ENCODE measurements at regions not wholly inside any gene's neighbourhood (a gene's known extent, or its start where the extent isn't known, plus 50 kb on each side); places are given as distances from the start of the nearest gene placed in this dataset.

DNA sequence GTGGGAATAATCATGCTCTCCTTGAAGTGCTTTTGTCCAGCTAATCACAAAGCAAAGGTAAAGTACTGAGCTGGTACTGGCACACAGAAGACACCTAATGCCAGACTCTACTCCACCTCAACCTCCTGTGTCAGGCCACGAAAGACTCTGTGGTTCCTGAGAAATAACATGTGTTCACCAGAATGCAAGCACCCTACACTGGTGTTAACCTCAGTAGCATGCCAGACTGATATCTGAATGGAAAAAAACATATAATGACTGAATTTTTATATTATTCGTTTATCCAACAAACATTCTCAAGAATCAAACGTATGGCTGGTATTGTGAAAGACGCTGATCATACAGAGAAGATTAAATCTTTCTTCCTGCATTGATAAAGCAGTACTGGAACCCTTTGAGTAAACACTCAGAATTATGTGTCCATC is 97.1 kb upstream of the IFNE start:
- Histone ChIP-seq H3K4me3 (ENCODE audit: low read length) (peak overlapping the region; percentile 52), H3K9me3 (ENCODE audit: low read length) (no peaks in the 10 kb centered on the region), H3K4me1 (ENCODE audit: insufficient read depth, low read length) (peaks cover 42% of the 10 kb centered on the region), H3K36me3 (ENCODE audit: insufficient read depth, low read length) (no peaks in the 10 kb centered on the region), H3K27me3 (ENCODE audit: insufficient read depth, low read length, poor library complexity, severe bottlenecking) (no peaks in the 10 kb centered on the region), H3K27ac (ENCODE audit: low read depth, low read length) (no peak overlapping the region)
- CTCF ChIA-PET, result interaction anchor here (1.1 to 1.6 kb wide), 2 partner anchors 20 to 129 kb away, joined by 3 to 8 read pairs; no protein-coding TSS in a partner anchor
- H3K27me3 Mint-ChIP-seq, result peaks cover 0 to 3% of the 10 kb centered on the region in 2 donors
- H3K4me3 Mint-ChIP-seq, result peak overlapping the region; percentile 52 to 87 (median 81)
- peak; percentile 12 to 73 (median 25) for DNase-seq
- POLR2A ChIA-PET, result interaction anchor here (0.6 to 1.6 kb wide), 3 partner anchors 16 to 74 kb away, joined by 5 to 9 read pairs (median 6); no protein-coding TSS in a partner anchor
- peak overlapping the region in 7 of 8 donors; percentile 50 to 94 (median 88) for H3K27ac Mint-ChIP-seq
- peaks cover 47 to 68% (median 48%) of the 10 kb centered on the region in 3 donors for H3K4me1 Mint-ChIP-seq
- H3K9me3 Mint-ChIP-seq, result no peaks in the 10 kb centered on the region
- no peaks in the 10 kb centered on the region for H3K36me3 Mint-ChIP-seq

GRCh38 chr9:21579743-21580142 is 97.6 kb upstream of the IFNE start:
- POLR2A ChIA-PET, result interaction anchor here (1.4 to 1.6 kb wide), 2 partner anchors 21 to 75 kb away, joined by 6 to 9 read pairs; no protein-coding TSS in a partner anchor
- no peaks in the 10 kb centered on the region for H3K9me3 Mint-ChIP-seq
- Histone ChIP-seq H3K4me3 (ENCODE audit: low read length) (no peak overlapping the region), H3K27ac (ENCODE audit: low read depth, low read length) (no peak overlapping the region), H3K4me1 (ENCODE audit: insufficient read depth, low read length) (peaks cover 42% of the 10 kb centered on the region), H3K27me3 (ENCODE audit: insufficient read depth, low read length, poor library complexity, severe bottlenecking) (no peaks in the 10 kb centered on the region), H3K9me3 (ENCODE audit: low read length) (no peaks in the 10 kb centered on the region), H3K36me3 (ENCODE audit: insufficient read depth, low read length) (no peaks in the 10 kb centered on the region)
- no peaks in the 10 kb centered on the region for H3K36me3 Mint-ChIP-seq
- no peak overlapping the region for H3K27ac Mint-ChIP-seq
- DNase-seq, result no peak
- peak overlapping the region in 4 of 7 donors; percentile 79 to 87 (median 84) for H3K4me3 Mint-ChIP-seq
- peaks cover 0 to 2% of the 10 kb centered on the region in 2 donors for H3K27me3 Mint-ChIP-seq
- H3K4me1 Mint-ChIP-seq, result peaks cover 47 to 68% (median 48%) of the 10 kb centered on the region in 3 donors
- CTCF ChIA-PET, result interaction anchor here (1.6 kb wide), 1 partner anchor 21 kb away, joined by 8 read pairs; no protein-coding TSS in a partner anchor

GRCh38 chr9:21580636-21581378 is 98.7 kb upstream of the IFNE start:
- H3K36me3 ChIP-seq (ENCODE audit: insufficient read depth, low read length), result no peaks in the 10 kb centered on the region
- no peaks in the 10 kb centered on the region for H3K9me3 ChIP-seq (ENCODE audit: low read length)
- ChIA-PET POLR2A (no interaction called here), CTCF (interaction anchor here (2.2 kb wide), 1 partner anchor 21 kb away, joined by 7 read pairs; no protein-coding TSS in a partner anchor)
- no peak overlapping the region for H3K4me3 ChIP-seq (ENCODE audit: low read length)
- peak overlapping the region in 1 of 8 donors; percentile 36 for H3K27ac Mint-ChIP-seq
- peaks cover 47 to 67% (median 48%) of the 10 kb centered on the region in 3 donors for H3K4me1 Mint-ChIP-seq
- H3K9me3 Mint-ChIP-seq, result no peaks in the 10 kb centered on the region
- no peaks in the 10 kb centered on the region for H3K27me3 ChIP-seq (ENCODE audit: insufficient read depth, low read length, poor library complexity, severe bottlenecking)
- no peak overlapping the region for H3K4me3 Mint-ChIP-seq
- H3K4me1 ChIP-seq (ENCODE audit: insufficient read depth, low read length), result peaks cover 42% of the 10 kb centered on the region
- no peak overlapping the region for H3K27ac ChIP-seq (ENCODE audit: low read depth, low read length)
- H3K27me3 Mint-ChIP-seq, result no peaks in the 10 kb centered on the region
- no peak for DNase-seq
- no peaks in the 10 kb centered on the region for H3K36me3 Mint-ChIP-seq

GRCh38 chr9:21583628-21584377 is 101.7 kb upstream of the IFNE start:
- H3K36me3 Mint-ChIP-seq, result no peaks in the 10 kb centered on the region
- no peak overlapping the region for H3K27ac ChIP-seq (ENCODE audit: low read depth, low read length)
- no peak overlapping the region for H3K4me3 ChIP-seq (ENCODE audit: low read length)
- POLR2A ChIA-PET, result no interaction called here
- H3K4me1 Mint-ChIP-seq, result peaks cover 21 to 39% (median 23%) of the 10 kb centered on the region in 3 donors
- no peak overlapping the region for H3K27ac Mint-ChIP-seq
- H3K9me3 ChIP-seq (ENCODE audit: low read length), result no peaks in the 10 kb centered on the region
- no peaks in the 10 kb centered on the region for H3K27me3 Mint-ChIP-seq
- H3K36me3 ChIP-seq (ENCODE audit: insufficient read depth, low read length), result no peaks in the 10 kb centered on the region
- CTCF ChIA-PET, result no interaction called here
- H3K4me1 ChIP-seq (ENCODE audit: insufficient read depth, low read length), result peaks cover 14% of the 10 kb centered on the region
- no peaks in the 10 kb centered on the region for H3K27me3 ChIP-seq (ENCODE audit: insufficient read depth, low read length, poor library complexity, severe bottlenecking)
- no peak overlapping the region for H3K4me3 Mint-ChIP-seq
- no peak for DNase-seq
- H3K9me3 Mint-ChIP-seq, result no peaks in the 10 kb centered on the region

DNA sequence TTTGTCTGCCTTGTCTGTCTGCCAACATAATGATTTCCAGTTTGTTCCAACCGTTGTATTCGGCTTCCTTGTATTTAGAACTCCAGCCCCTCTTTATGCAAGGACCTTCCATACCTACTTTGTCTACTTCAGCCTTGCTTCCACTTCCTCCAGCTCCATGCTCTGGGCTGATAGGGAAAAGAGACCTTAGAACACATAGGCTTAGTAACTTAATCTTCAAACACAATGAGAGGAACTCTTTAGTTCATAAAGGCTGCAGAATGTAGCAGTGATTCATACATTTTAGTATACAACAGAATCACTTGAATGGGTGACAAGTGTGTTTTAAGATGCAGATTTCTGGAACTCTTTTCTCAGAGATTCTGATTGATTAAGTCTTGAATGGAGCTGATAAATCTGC is 102.8 kb upstream of the IFNE start:
- Histone ChIP-seq H3K4me1 (ENCODE audit: insufficient read depth, low read length) (peaks cover 3% of the 10 kb centered on the region), H3K27me3 (ENCODE audit: insufficient read depth, low read length, poor library complexity, severe bottlenecking) (no peaks in the 10 kb centered on the region), H3K36me3 (ENCODE audit: insufficient read depth, low read length) (no peaks in the 10 kb centered on the region), H3K9me3 (ENCODE audit: low read length) (no peaks in the 10 kb centered on the region), H3K27ac (ENCODE audit: low read depth, low read length) (no peak overlapping the region), H3K4me3 (ENCODE audit: low read length) (no peak overlapping the region)
- Mint-ChIP-seq H3K4me1 (peaks cover 10 to 28% (median 12%) of the 10 kb centered on the region in 3 donors), H3K27ac (no peak overlapping the region), H3K36me3 (peaks cover 0 to 1% (median 0%) of the 10 kb centered on the region in 3 donors), H3K9me3 (no peaks in the 10 kb centered on the region), H3K27me3 (peaks cover 0 to 3% of the 10 kb centered on the region in 2 donors), H3K4me3 (no peak overlapping the region)
- ChIA-PET POLR2A (no interaction called here), CTCF (no interaction called here)
- DNase-seq, result no peak

DNA sequence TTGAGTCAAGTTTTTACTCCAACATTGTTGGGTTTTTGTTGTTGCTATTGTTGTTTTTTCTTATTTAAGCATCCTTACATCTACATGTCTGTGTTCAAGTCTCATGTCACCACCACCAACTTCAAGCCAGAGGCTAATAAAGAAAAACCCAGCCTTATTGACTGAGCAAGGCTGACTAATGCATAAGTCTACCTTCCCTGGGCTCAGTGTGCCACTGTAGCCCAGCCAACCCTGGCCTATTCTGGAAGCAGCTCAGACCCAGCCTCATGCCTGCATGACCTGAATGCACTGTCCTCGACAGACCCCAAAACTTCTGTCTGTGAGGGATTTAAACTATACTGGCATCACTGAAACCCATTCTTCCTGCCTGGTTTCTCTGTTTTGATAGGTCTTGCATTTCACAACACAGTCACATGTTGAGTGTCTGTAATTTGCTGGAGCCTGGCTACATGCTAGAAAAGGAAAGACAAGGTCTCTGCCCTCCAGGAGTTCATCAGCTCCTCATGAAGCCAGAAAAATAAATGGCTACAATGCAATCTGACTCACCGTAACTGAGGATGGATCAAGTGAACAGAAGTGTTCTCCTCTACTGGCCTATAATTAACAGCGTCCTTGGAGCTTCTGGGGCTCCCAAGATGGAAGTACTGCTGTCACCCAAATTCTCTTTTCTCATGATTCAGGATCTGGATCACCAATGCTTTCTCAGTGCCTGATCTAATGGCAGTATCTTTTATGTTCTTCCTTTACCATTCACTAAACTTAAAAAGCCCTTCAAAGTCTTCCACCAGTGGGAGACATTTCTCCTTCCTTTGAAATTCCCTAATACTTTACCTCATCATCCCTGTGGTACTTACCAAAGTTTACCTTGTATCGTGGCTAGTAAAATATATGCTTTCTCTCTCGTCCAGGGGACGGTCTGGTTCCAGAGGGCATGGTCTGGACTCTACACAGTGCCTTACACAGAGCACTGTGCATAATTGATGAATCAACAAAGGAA is 103.9 kb upstream of the IFNE start:
- POLR2A ChIA-PET, result no interaction called here
- H3K27ac Mint-ChIP-seq, result no peak overlapping the region
- no peak for DNase-seq
- Histone ChIP-seq H3K27me3 (ENCODE audit: insufficient read depth, low read length, poor library complexity, severe bottlenecking) (no peaks in the 10 kb centered on the region), H3K27ac (ENCODE audit: low read depth, low read length) (no peak overlapping the region), H3K36me3 (ENCODE audit: insufficient read depth, low read length) (no peaks in the 10 kb centered on the region), H3K9me3 (ENCODE audit: low read length) (no peaks in the 10 kb centered on the region), H3K4me3 (ENCODE audit: low read length) (no peak overlapping the region), H3K4me1 (ENCODE audit: insufficient read depth, low read length) (no peaks in the 10 kb centered on the region)
- H3K4me3 Mint-ChIP-seq, result no peak overlapping the region
- no peaks in the 10 kb centered on the region for H3K9me3 Mint-ChIP-seq
- peaks cover 0 to 1% (median 0%) of the 10 kb centered on the region in 3 donors for H3K36me3 Mint-ChIP-seq
- CTCF ChIA-PET, result no interaction called here
- H3K4me1 Mint-ChIP-seq, result peaks cover 8 to 21% (median 10%) of the 10 kb centered on the region in 3 donors
- peaks cover 0 to 3% of the 10 kb centered on the region in 2 donors for H3K27me3 Mint-ChIP-seq

DNA sequence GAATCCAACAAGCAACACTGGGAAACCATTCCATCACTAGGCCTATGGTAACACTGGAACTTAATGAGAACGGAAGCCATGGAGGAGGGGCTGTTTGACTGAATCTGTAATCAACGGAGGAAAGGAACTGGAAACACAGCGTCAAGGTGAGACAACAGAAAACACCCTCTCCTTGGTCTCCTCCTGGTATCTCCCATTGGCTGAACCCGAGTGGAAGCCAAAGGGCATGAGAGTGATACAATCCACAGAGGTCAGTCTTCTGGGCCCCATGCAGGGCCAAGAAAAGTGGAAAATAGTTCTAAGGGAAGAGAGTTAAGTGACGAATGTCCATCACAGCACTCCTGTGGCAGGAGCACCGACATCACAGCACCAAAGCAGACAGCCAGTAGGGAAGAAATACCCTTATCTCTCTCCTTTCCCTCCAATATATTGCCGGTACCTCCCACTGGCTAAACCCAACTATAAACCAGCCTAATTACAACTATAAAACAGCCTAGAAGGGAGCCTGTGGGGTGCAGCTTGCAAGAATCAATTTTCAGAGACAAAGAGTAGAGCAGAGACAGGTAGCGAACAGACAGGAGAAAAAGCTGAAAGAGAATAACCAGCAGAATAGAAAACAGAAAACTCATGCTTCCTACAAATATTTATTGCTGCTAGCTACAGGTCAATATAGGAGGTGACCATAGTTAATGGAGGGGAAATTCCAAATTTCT is 107.4 kb upstream of the IFNE start:
- no peaks in the 10 kb centered on the region for H3K36me3 ChIP-seq (ENCODE audit: insufficient read depth, low read length)
- no peaks in the 10 kb centered on the region for H3K9me3 Mint-ChIP-seq
- no peaks in the 10 kb centered on the region for H3K9me3 ChIP-seq (ENCODE audit: low read length)
- ChIA-PET CTCF (no interaction called here), POLR2A (interaction anchor here (0.6 kb wide), 1 partner anchor 123 kb away, joined by 5 read pairs; no protein-coding TSS in a partner anchor)
- no peak overlapping the region for H3K27ac ChIP-seq (ENCODE audit: low read depth, low read length)
- no peak for DNase-seq
- no peak overlapping the region for H3K4me3 Mint-ChIP-seq
- no peaks in the 10 kb centered on the region for H3K4me1 ChIP-seq (ENCODE audit: insufficient read depth, low read length)
- H3K27ac Mint-ChIP-seq, result no peak overlapping the region
- H3K27me3 Mint-ChIP-seq, result peaks cover 3% of the 10 kb centered on the region in 2 donors
- H3K4me1 Mint-ChIP-seq, result peaks cover 9 to 10% (median 10%) of the 10 kb centered on the region in 3 donors
- peaks cover 0 to 1% (median 0%) of the 10 kb centered on the region in 3 donors for H3K36me3 Mint-ChIP-seq
- no peaks in the 10 kb centered on the region for H3K27me3 ChIP-seq (ENCODE audit: insufficient read depth, low read length, poor library complexity, severe bottlenecking)
- no peak overlapping the region for H3K4me3 ChIP-seq (ENCODE audit: low read length)

Data from CD8-positive, alpha-beta memory T cell (primary cell).